22Rv1 (cell line): ENCODE measurements at regions not wholly inside any gene's neighbourhood (a gene's known extent, or its start where the extent isn't known, plus 50 kb on each side); places are given as distances from the start of the nearest gene placed in this dataset.

Experiments used
- ZFX ChIP-seq: fragments of 450-650 bp; IDR thresholded peaks from 2 replicates; pipeline ENCODE4 v1.6.1; 2017; ENCODE audit warnings: antibody characterized with exemption, borderline replicate concordance
- TF ChIP-seq, protein P1 (sequence below): fragments of 450-650 bp; IDR thresholded peaks from 2 replicates; pipeline ENCODE4 v1.5.1; 2017; ENCODE audit warnings: mild to moderate bottlenecking

DNA sequence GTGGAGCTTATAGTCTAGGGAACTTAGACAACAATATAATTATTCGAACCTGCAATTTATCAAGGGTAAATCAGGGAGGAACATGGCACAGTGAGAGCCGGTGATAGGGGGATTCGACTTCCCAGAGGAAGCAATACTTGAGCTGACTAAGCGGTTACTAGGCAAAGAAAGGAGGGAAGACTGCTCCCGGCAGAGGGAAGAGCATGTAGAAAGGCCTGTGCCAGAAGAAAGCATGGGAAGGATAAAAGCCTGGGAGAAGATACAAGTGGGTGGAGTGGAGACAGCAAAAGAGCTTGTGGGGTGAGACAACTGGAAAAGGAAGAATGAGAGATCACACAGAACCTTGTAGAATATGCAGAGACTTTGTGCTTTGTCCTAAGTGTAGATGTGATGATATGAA lies 93.3 kb downstream of the MARCHF4 start:
- TF ChIP-seq, protein P1, sequence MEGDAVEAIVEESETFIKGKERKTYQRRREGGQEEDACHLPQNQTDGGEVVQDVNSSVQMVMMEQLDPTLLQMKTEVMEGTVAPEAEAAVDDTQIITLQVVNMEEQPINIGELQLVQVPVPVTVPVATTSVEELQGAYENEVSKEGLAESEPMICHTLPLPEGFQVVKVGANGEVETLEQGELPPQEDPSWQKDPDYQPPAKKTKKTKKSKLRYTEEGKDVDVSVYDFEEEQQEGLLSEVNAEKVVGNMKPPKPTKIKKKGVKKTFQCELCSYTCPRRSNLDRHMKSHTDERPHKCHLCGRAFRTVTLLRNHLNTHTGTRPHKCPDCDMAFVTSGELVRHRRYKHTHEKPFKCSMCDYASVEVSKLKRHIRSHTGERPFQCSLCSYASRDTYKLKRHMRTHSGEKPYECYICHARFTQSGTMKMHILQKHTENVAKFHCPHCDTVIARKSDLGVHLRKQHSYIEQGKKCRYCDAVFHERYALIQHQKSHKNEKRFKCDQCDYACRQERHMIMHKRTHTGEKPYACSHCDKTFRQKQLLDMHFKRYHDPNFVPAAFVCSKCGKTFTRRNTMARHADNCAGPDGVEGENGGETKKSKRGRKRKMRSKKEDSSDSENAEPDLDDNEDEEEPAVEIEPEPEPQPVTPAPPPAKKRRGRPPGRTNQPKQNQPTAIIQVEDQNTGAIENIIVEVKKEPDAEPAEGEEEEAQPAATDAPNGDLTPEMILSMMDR = no peak
- TF ChIP-seq ZFX = no peak
